Breast epithelium (tissue), 3 donors: ENCODE measurements at regions not wholly inside any gene's neighbourhood (a gene's known extent, or its start where the extent isn't known, plus 50 kb on each side); places are given as distances from the start of the nearest gene placed in this dataset.
"Not testable (repeated sequence)": the region's sequence is repeated elsewhere in the genome, so short reads cannot be mapped to it uniquely, and the experiment has no call there.

Experiments used
- CTCF ChIP-seq, 3 donors: fragments of 450-650 bp; IDR thresholded peaks; one replicate each; pipeline ENCODE4 v1.5.1; 2016 to 2017; ENCODE audit warnings: antibody characterized with exemption in 3 of 3, mild to moderate bottlenecking in 3 of 3, moderate library complexity in 3 of 3
- POLR2A ChIP-seq: fragments of 450-650 bp; IDR thresholded peaks from one replicate; pipeline ENCODE4 v1.6.1; 2016; ENCODE audit warnings: antibody characterized with exemption, mild to moderate bottlenecking, moderate library complexity

GRCh38 chr6:86283596-86283995 is 640.9 kb upstream of the SYNCRIP start:
- not testable (repeated sequence) for TF ChIP-seq CTCF (IDR thresholded peaks at IDR 0.05); POLR2A
